ENCODE measurements at regions not wholly inside any gene's neighbourhood (a gene's known extent, or its start where the extent isn't known, plus 50 kb on each side); places are given as distances from the start of the nearest gene placed in this dataset.

- no peak for TF ChIP-seq CTCF (IDR thresholded peaks at IDR 0.05)
- WGBS, 2 donors = 56 to 60% methylated on average over 4 of the region's 4 CpGs
- Histone ChIP-seq H3K36me3 (no peaks in the 10 kb centered on the region), H3K27me3 (no peaks in the 10 kb centered on the region), H3K9me3 (peaks cover 0 to 11% (median 0%) of the 10 kb centered on the region in 11 donors), H3K27ac (no peak overlapping the region), H3K4me1 (peaks cover 0 to 15% (median 8%) of the 10 kb centered on the region in 9 donors), H3K4me3 (no peak overlapping the region)
- no peak for ATAC-seq
- intact Hi-C loops (cut with DNase I) = no loop called here
- no peak for DNase-seq
Observed at GRCh38 chr7:12796397-12797127, 109.1 kb downstream of the ARL4A start.

- H3K9me3 ChIP-seq = no peaks in the 10 kb centered on the region
- no peaks in the 10 kb centered on the region for H3K27me3 ChIP-seq
- WGBS, 2 donors = 33 to 42% methylated on average over 3 of the region's 3 CpGs
- TF ChIP-seq CTCF (IDR thresholded peaks at IDR 0.05) = no peak
- ATAC-seq (no peak), DNase-seq (no peak)
- no peak overlapping the region for H3K4me3 ChIP-seq
- intact Hi-C loops (cut with DNase I) = no loop called here
- H3K4me1 ChIP-seq = peaks cover 0 to 27% (median 17%) of the 10 kb centered on the region in 9 donors
- H3K27ac ChIP-seq = peak overlapping the region in 3 of 10 donors; percentile 36 to 54 (median 39)
- H3K36me3 ChIP-seq = no peaks in the 10 kb centered on the region
Observed at GRCh38 chr7:12800486-12800885, 113.1 kb downstream of the ARL4A start.

- H3K4me3 ChIP-seq = no peak overlapping the region
- DNase-seq = no peak
- no peak for TF ChIP-seq CTCF (IDR thresholded peaks at IDR 0.05)
- peaks cover 0 to 29% (median 17%) of the 10 kb centered on the region in 9 donors for H3K4me1 ChIP-seq
- H3K36me3 ChIP-seq = no peaks in the 10 kb centered on the region
- ATAC-seq = peak in 2 of 8 donors; percentile 19 to 38
- 74% methylated on average over 4 of the region's 4 CpGs for WGBS, 2 donors
- H3K9me3 ChIP-seq = no peaks in the 10 kb centered on the region
- H3K27ac ChIP-seq = peak overlapping the region in 2 of 10 donors; percentile 39 to 54
- intact Hi-C loops (cut with DNase I) = no loop called here
- H3K27me3 ChIP-seq = no peaks in the 10 kb centered on the region
Observed at GRCh38 chr7:12801107-12801506, 113.7 kb downstream of the ARL4A start.

- Histone ChIP-seq H3K4me1 (peaks cover 0 to 29% (median 17%) of the 10 kb centered on the region in 9 donors), H3K27me3 (no peaks in the 10 kb centered on the region), H3K36me3 (no peaks in the 10 kb centered on the region), H3K27ac (no peak overlapping the region), H3K4me3 (no peak overlapping the region), H3K9me3 (no peaks in the 10 kb centered on the region)
- no peak for DNase-seq
- intact Hi-C loops (cut with DNase I) = no loop called here
- no peak for TF ChIP-seq CTCF (IDR thresholded peaks at IDR 0.05)
- WGBS, 2 donors = 36 to 60% methylated on average over 2 of the region's 2 CpGs
- peak in 5 of 8 donors; percentile 13 to 79 (median 35) for ATAC-seq
Observed at GRCh38 chr7:12802070-12802469, 114.6 kb downstream of the ARL4A start.

Measured in heart right ventricle (tissue), 16 donors.